GM18907 (cell line): ENCODE measurements at regions not wholly inside any gene's neighbourhood (a gene's known extent, or its start where the extent isn't known, plus 50 kb on each side); places are given as distances from the start of the nearest gene placed in this dataset.

Experiments
- ATAC-seq: cut with Tn5 transposase; IDR thresholded peaks from one replicate; pipeline ENCODE4 v1.9.1; 2021; ENCODE audit warnings: mild to moderate bottlenecking, moderate library complexity; ENCODE audit not compliant: unreplicated experiment

DNA sequence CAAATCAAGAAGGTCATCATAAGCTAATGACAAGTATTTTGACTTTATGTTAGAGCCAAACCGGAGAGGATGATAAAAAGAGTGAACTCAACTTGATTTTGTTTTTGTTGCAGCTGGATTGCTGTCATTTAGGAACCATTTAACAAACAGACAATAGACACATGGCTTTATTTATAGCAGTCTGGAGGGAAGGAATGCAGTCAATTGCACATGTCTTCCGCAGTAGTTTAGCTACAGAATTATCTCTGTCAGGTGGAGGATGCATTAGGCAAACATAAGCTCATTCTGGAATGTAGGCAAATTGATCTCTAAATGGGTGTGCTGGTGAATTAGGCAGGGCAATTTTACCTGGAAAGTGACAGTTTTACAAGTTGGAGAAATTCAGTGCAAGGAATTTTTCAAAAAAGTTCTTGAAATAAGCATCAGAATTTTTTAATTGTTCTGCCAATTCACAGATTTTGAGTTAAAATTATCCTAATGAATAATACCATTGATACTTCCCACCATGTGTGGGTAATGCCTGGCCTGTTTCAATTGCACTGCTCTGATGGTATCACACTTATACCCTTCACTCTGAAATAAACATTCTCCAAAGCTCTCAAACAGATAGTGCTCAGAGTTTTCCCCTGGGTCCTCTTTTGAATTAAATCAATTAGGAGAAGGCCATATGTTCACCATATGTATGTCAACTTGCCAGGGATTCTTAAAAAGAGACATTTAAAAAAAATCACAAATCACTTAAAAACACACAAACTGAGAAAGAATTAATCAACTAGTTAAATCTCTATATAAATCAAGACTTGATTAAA lies 318.3 kb downstream of the NDFIP2 start:
- no peak for ATAC-seq

DNA sequence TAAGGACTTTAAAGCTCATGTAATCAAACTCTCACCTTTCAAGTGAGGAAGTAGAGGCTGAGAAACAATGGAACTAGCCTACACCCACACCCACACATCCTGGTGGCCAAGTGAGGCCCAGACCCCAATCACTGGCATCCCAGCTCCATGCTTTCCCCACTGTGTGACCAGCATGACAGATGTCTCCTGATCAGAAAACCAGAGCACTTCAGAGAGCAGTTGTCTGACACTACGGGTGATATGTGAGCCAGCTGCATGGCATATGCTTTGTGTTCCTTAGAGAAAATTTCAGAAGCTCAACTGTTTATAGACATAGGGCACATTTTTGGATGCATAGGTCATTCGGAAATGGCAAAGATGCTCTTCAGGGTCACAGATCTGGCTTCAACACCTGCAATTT lies 315.2 kb downstream of the NDFIP2 start:
- no peak for ATAC-seq

DNA sequence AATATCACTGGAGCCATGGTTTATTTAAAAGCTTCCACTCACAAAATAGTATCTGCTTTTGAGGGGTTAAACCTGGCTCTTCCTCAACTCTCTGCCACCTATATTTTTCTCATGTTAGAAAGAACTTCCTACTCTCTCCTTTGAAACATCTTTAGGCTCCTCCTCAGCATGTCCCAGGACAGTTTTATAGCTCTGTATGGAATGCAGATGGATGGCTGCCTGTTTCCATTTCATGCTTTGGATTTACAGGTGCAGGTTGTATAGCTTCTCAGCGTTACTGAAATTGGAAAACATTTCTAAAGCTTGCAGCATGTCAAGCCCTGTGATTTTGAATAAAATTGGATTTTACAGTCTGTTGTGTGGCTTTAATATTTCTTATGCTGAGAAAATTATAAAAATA lies 314.0 kb downstream of the NDFIP2 start:
- no peak for ATAC-seq

DNA sequence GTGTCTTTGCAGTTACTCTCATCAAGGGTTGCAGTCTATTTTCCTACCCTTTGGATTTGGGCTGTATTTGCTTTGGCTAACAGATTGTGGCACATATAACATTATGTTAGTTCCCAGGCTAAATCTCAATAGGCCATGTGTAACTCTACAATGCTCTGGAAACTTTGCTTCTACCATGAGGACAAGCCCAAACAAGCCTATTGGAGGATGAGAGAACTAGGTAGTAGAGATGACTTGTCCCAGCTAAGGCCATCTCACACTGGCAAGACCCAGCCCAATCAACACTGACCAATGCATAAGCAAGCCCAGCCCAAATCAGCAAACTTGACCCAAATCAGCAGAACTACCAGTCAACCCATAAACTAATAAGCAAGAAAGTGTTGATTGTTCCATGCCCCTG lies 311.8 kb downstream of the NDFIP2 start:
- ATAC-seq = no peak

DNA sequence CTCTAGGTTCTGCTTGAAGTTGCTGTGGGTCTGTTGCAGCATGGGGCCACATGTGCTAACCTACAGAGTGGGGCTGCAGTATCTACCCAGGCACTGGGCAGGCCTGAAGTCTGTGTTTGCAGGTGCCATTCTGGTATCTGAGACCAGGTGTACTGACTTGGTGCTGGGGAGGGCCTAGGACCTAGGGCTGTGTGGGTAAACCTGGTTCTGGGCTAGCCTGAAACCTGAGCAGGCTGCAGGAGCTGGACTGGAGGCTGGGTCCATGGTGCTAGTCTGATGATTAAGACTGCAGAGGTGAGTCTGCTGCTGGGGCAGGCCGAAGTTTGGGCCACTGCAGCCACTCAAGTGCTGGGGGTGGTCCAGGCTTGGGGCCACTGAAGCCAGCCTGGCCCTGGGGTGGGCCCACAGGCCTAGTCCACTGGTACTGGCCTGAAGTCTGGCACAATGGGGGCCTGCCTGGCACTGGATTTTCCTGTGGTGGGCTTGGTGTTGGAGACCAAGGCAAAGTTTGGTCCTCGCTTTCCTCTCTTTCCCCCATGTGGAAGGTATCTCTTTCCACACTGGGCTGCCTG lies 310.6 kb downstream of the NDFIP2 start:
- no peak for ATAC-seq

DNA sequence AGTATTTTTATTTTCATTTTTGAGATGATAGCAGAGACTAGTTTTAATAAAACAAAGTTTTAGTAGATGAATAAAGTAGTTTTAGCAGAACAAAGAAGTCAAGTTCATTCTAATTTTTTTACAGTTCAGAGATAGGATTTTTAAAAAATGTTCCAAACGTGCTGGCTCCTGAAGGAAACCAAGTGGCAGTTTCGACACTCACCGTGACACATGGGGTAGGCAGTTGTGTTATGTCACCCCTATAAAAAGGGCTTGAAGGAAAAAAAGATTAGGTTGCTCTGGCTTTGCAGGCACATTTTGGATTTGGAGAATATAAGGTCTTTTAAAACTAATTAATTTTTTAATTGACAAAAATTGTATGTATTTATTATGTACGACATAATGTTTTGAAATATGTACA lies 305.2 kb downstream of the NDFIP2 start:
- ATAC-seq = no peak

DNA sequence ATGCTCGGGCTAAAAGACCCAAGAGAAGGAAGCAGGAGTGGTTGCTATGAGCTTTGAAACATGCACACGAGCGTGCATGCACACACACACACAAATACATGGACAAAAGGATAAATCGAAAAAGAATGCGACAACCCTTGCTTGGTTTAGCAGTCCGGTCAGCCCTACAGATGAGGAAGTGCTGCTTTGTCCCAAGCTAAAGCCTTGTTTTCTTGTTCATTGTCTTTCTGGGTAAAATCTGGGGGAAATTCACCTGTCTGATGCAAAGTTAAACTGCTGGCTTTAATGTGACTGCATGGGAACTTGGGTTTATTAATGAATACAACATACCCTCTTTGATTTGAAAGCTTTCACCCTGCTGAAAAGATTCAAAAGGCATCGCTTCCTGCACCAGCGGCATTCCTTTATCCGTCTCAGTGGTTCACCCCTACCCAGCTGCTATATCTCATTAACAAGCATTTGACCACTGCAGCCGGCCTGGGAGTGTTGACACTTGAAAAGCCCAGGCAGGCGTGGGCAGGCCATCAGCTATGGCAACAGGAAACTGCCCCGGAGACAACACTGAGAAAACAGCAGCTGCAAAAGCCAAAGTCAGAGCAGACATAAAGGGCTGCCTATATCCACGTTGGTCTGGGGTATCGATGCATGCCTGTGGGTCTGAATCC lies 301.7 kb downstream of the NDFIP2 start:
- ATAC-seq = no peak

DNA sequence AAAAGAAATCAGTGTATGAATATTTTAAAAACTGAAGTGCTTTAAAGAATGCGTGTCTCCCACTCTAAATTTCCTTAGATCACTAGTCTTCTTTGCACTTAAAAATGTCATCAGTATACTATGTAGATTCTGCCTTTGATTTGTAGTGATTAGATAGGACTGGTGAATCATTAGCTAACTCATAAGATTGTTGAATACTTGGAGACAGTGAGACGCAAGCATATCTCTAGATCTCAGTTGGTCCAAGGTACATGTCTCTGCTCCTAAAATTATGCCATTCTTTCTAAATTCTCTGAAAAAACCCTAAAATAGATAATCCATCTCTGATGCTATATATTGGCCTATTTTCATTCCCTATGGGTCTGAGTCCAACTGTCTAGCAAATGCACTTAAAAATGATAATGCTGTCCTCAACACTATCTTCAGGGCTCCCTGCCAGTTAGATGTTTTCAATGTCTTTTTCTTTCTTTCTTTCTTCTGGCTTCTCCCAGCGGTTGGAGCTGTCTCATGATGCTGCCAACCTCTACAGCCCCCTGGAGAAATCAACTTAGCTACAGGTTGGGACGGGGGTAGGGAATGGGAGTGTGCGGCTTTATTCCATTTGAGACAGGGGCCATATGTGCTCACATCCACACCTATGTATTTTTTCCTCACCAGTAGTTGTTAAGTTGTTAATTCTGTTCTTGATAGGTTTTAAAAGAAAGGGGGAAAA lies 301.0 kb downstream of the NDFIP2 start:
- ATAC-seq = no peak

DNA sequence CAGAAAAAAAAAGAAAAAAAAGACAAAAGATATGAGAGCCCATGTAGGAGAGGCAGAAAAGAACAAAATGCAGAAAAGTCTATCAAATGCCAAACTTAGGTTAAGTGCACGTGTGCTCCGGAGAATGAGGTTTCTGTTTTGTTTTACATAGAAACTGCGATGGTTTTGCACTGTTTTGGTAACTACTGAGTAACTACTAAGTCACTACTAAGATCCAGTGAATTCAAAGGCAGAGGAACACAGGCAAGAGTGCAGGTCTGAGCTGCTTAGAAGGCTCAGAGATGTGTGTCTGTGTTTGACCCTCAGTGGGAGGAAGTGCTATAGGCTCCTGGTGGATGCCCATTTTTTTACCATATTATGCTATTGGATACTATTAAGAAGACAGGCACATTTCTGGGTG lies 299.3 kb downstream of the NDFIP2 start:
- no peak for ATAC-seq

DNA sequence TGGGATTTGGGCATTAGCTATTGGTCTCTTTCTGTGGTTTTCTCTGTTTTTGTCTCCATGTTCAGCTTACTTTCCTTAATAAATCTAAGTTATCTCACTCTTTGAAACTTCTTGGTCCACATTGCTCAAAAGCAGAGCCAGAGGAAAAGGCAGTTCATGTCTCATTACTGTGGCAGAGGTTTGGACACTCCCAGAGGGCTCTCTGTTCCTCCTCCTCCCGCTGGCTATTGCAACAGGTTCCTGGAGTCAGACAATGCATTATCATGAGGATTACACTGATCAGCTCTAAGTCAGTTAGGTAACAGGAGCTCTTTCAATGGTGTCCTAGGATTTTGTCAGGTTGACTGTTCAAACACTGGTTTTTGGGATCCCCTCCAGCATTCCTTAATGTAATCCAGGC lies 298.8 kb downstream of the NDFIP2 start:
- no peak for ATAC-seq

DNA sequence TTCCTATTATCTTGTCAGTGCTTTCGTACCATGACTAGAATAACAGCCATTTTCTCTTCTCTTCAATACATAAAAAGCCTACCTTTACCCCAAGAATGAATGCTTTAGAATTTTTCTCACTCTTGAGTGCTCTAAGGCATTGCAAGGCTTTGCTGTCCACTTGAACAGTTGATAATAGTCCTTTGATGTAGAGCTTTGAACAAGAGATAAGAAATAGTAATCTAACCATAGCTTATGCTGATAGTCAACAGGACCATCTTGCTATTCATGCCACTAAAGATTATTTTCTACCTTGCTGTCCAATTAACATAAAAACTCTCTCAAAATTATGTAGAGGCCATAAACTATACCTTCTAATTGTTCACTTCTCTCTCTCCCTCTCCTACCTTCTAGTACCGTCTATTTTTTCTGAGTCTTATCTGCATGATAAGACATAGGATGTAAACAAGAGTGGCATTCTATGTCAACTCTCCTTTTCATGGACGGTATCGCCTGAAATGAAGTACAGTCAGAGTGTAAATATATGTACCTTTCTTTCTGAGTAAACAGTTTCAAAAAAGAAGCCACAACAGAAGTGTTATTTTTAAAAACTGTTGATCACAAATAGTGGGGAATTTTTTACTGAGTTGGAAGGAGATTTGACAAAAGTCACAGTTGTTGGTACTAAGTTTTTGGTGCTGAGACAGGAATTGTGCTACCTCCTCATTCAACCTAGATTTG lies 297.9 kb downstream of the NDFIP2 start:
- no peak for ATAC-seq

DNA sequence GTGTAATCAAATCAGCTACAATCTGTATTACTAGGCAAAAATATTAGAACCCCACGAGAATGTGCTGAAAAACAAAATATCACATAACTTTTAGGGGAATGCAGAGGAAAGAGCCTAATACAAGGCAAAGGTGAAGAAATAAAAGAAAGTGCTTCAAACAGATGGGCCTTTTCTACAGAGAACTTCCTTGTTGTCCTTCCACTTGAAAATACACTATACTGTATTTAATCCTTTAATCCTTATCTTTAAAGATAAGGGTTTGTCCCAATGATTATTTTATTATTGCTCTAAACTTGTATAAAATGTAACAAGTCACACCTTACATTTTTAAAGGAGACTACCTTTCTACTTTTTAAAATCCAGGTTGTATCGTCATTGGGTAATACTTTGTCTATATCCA lies 296.5 kb downstream of the NDFIP2 start:
- ATAC-seq = no peak

DNA sequence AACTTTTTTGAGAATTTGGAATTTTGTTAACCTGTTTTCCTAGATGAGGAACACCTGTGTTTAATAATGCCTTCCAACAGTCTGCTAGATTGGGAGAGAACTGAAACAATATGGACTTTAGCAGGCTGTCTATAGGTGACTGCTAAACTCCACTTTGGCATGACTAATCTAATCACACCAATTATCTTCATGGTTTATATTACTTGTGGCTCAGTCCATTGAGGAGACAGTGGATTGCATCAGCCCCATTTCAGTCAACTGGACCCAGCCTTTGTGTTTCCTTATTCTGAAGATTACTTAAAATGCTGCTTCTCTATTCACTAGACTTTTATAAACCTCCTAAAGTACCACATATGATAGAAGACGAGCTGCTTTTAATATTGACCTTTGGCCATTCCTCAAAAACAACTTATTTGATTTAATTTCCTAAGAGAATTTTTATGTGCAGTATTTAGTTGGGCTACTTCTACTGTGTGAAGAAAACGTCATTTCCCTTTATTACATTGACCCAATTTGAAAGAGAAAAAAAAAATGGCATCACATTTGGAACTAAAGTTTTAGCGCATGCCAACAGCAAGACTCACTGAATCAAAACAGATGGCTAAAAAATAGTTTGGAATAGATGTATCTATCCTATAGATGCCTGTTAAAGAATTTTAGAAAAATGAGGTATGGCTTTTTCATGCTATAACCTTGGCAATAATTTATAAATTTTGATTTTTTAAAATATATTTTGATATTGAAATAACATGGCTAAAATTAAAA lies 295.8 kb downstream of the NDFIP2 start:
- no peak for ATAC-seq

DNA sequence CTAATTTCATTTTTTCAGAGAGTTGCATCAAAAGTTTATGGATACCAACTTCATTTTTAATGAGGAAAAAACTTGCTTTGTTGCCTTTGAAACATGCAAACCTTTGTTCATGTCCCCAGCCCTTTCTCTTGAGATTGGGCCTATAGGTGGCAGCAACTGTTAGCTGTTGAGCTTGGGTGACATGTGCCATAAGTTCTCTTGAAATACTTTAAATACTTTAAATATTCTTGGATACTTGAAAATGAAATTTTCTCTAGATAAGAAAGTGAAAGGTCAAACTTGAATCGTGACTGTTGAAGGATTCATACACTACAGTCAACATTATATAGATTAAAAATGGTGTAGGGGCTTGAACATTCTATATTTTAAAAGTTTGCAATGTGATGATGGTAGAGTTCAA lies 294.9 kb downstream of the NDFIP2 start:
- no peak for ATAC-seq

DNA sequence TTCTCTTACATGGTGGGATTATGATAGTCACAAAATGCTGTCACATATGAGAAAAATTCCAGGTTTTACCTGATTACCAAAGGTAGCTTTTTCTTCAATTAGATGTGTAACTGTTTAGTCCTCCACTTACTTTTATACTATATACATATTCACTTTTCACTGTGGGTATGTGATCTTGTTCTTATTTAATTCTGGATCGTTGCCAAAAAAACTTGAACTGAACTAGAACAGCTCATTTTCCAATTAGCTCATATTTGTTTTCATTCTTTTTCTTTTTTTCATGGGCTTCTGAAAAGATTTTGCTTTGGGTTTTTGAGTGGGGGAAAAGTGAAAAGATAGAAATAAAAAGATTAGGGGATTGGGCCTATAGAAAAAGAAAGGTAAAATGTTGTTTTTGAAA lies 291.9 kb downstream of the NDFIP2 start:
- ATAC-seq = no peak

DNA sequence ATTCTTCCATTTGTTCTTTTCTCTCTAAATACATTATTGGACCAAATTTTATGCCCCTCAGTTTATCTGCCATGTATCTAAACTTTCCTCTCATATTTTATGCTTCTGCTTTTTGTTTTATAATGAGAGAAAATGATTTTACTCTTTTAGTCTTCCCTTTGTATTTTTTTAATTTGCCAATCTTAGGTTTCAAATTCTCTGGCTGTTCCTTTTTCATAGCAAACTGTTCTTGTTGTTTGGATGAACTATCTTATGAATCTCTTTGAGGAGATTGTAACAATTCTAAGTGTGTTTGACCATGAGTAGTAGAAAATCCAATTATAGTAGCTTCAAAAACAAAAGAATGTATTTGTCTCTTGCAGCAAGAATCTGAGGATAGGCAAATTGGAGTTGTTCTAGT lies 290.5 kb downstream of the NDFIP2 start:
- no peak for ATAC-seq

DNA sequence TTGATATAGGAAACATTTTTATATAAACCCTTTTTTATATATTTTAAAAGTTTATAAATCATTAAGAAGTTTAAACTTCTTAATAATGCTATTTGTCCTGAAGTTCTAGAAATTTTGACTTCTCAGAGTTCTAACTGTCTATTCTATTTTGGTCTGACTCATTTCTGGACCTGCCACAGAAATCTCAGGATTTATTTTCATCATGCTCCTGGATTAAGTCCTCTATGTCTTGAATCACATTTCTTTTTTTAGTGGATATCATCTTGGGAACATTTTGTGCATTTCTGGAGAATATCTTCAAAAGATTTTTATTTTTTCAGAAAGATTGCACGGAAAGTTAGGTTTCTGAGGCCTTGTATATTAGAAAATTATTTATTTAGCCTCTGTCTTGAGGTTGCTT lies 289.1 kb downstream of the NDFIP2 start:
- ATAC-seq = no peak

DNA sequence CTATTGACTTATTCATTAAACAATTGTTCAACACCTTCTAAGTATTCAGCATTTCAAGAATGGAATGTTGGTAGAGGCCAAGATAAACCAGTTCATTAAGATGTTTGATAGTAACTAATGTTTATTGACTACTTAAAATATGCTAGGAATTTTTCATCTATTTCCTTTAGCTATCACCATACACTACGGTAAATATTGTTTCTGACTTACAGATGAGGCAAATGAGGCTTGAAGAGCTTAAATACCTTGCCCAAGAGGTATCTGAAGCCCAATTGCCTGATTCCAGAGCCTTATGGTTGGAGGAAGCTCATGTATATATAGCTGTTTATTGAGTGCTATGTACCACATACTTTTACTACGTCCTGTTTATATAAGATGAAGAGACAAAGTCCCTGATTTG lies 286.2 kb downstream of the NDFIP2 start:
- ATAC-seq = no peak

DNA sequence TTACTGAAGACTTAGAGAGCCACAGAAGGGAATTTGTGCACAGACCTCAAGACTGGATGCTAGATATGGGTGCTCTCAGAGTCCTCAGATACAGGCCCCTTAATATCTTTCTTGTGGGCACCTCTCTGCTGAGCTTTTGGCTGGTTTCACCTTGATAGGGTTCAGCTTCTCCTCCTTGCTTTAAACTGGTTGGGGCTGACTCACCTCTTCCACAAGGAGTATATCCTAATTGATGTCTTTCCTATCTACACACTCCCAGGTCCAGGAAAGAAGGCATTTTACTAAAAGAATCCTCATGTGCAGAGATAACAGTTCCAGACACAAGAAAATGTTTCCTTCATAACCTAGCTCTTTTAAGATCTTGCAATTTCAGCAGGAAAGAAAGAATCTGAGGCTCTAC lies 284.4 kb downstream of the NDFIP2 start:
- ATAC-seq = no peak

DNA sequence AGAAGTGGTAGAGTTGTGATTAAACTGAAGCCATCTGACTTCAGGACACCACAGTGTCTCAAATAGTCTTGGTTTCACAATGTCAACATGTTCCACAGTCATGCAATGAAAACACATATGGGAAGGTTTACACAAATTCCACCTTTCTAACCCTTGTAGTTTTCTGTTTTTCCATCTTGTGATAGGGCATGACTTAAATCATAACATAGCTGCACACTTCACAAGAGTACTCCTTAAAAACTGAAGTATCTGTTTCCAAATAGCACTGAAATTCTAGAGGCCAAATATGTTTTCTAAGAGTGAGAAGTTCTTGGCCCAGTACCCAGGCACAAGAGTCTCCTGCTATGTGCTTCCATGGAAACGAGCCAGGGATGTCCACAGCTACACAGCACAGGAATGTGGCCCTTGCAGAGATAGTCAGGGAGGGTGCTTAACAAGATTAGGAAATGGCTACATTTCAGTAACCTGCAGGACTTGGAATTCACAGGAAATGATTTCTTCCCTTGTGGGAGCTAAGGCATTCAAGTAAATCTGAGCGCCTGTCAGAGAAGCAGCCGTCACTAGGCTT lies 269.1 kb downstream of the NDFIP2 start:
- no peak for ATAC-seq
